ENCODE measurements at regions not wholly inside any gene's neighbourhood (a gene's known extent, or its start where the extent isn't known, plus 50 kb on each side); places are given as distances from the start of the nearest gene placed in this dataset.

DNA sequence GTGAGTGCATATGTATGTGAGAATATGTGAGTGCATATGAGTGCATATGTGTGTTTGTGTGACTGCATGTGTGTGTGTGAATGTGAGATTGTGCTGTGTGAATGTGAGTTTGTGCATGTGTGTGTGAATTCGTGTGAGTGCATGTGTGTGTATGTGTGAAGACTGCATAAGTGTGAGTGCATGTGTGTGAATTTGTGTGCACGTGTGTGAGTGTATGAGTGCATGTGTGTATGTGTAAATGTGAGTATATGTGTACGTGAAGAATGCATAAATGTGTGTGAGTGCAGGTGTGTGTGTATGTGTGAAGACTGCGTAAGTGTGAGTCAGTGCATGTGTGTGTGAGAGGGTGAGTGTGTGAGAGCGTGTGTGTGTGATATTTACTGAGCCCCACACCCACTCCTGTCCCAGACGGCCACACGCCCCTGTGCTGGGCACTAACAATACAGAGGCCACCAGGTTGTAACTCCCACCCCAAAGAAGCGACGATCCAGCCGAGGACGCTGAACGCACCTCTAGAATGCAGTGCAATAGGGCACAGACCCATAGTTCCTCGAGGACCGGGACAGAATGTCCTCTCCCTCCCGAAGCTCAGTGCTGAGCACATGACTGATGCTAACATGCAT is 97.8 kb downstream of the C16orf95 start:
- Histone ChIP-seq H3K4me1 (ENCODE audit: low read length) (no peaks in the 10 kb centered on the region), H3K27me3 (ENCODE audit: low read depth, low read length) (peaks cover 7% of the 10 kb centered on the region; the same call in 1 of the 2 replicates), H3K4me2 (ENCODE audit: low read length) (no peak overlapping the region), H3K79me2 (ENCODE audit: low read length) (no peaks in the 10 kb centered on the region), H4K20me1 (ENCODE audit: insufficient read depth, low read length) (no peaks in the 10 kb centered on the region), H3K27ac (ENCODE audit: low read length) (no peak overlapping the region), H2AFZ (ENCODE audit: low read depth, low read length) (no peak overlapping the region), H3K9ac (ENCODE audit: low read length) (no peak overlapping the region), H3K9me3 (ENCODE audit: insufficient read depth, low read length) (no peaks in the 10 kb centered on the region), H3K36me3 (replicated peaks; ENCODE audit: low read depth, low read length) (no peaks in the 10 kb centered on the region), H3K4me3 (ENCODE audit: low read length) (no peak overlapping the region)
- no peak for TF ChIP-seq EZH2phosphoT487 (IDR thresholded peaks at IDR 0.05; ENCODE audit: low read depth)
- TF ChIP-seq, protein P1, sequence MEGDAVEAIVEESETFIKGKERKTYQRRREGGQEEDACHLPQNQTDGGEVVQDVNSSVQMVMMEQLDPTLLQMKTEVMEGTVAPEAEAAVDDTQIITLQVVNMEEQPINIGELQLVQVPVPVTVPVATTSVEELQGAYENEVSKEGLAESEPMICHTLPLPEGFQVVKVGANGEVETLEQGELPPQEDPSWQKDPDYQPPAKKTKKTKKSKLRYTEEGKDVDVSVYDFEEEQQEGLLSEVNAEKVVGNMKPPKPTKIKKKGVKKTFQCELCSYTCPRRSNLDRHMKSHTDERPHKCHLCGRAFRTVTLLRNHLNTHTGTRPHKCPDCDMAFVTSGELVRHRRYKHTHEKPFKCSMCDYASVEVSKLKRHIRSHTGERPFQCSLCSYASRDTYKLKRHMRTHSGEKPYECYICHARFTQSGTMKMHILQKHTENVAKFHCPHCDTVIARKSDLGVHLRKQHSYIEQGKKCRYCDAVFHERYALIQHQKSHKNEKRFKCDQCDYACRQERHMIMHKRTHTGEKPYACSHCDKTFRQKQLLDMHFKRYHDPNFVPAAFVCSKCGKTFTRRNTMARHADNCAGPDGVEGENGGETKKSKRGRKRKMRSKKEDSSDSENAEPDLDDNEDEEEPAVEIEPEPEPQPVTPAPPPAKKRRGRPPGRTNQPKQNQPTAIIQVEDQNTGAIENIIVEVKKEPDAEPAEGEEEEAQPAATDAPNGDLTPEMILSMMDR (IDR thresholded peaks at IDR 0.05; ENCODE audit: low read depth, low read length): no peak

DNA sequence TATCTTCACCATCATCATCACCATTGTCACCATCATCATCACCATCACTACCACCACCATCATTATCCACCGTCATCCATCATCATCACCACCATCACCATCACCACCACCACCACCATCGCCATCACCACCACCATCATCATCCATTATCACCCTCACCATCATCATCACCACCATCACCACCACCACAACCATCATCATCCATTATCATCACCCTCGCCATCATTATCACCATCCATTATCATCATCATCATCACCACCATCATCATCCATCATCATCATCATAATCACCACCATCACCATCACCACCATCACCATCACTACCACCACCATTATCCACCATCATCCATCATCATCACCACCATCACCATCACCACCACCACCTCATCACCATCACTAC is 95.6 kb downstream of the C16orf95 start:
- Histone ChIP-seq H3K27me3 (ENCODE audit: low read depth, low read length) (peaks cover 7% of the 10 kb centered on the region; the same call in 1 of the 2 replicates), H3K9me3 (ENCODE audit: insufficient read depth, low read length) (no peaks in the 10 kb centered on the region), H3K9ac (ENCODE audit: low read length) (no peak overlapping the region), H3K4me1 (ENCODE audit: low read length) (no peaks in the 10 kb centered on the region), H3K79me2 (ENCODE audit: low read length) (no peaks in the 10 kb centered on the region), H2AFZ (ENCODE audit: low read depth, low read length) (no peak overlapping the region), H3K36me3 (replicated peaks; ENCODE audit: low read depth, low read length) (no peaks in the 10 kb centered on the region), H3K4me3 (ENCODE audit: low read length) (no peak overlapping the region), H3K27ac (ENCODE audit: low read length) (no peak overlapping the region), H3K4me2 (ENCODE audit: low read length) (no peak overlapping the region), H4K20me1 (ENCODE audit: insufficient read depth, low read length) (no peaks in the 10 kb centered on the region)
- TF ChIP-seq, protein P1 (IDR thresholded peaks at IDR 0.05; ENCODE audit: low read depth, low read length): no peak
- TF ChIP-seq EZH2phosphoT487 (IDR thresholded peaks at IDR 0.05; ENCODE audit: low read depth): no peak

DNA sequence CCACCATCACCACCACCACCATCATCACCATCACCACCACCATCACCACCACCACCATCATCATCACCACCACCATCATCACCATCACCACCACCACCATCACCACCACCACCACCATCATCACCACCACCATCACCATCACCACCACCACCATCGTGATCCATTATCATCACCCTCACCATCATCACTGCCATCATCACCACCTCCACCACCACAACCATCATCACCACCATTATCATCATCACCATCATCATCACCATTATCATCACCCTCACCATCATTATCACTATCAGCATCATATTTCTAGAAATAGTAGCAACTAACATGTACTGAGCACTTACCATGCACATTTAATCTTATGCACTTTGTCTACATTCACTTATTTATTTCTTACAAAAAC is 94.9 kb downstream of the C16orf95 start:
- H4K20me1 ChIP-seq (ENCODE audit: insufficient read depth, low read length): no peaks in the 10 kb centered on the region
- no peaks in the 10 kb centered on the region for H3K79me2 ChIP-seq (ENCODE audit: low read length)
- no peaks in the 10 kb centered on the region for H3K9me3 ChIP-seq (ENCODE audit: insufficient read depth, low read length)
- H3K4me3 ChIP-seq (ENCODE audit: low read length): no peak overlapping the region
- no peak overlapping the region for H3K4me2 ChIP-seq (ENCODE audit: low read length)
- H3K36me3 ChIP-seq (replicated peaks; ENCODE audit: low read depth, low read length): no peaks in the 10 kb centered on the region
- H3K27ac ChIP-seq (ENCODE audit: low read length): no peak overlapping the region
- no peaks in the 10 kb centered on the region for H3K4me1 ChIP-seq (ENCODE audit: low read length)
- no peak overlapping the region for H2AFZ ChIP-seq (ENCODE audit: low read depth, low read length)
- no peak for TF ChIP-seq EZH2phosphoT487 (IDR thresholded peaks at IDR 0.05; ENCODE audit: low read depth)
- TF ChIP-seq, protein P1 (IDR thresholded peaks at IDR 0.05; ENCODE audit: low read depth, low read length): no peak
- H3K9ac ChIP-seq (ENCODE audit: low read length): no peak overlapping the region
- peaks cover 7% of the 10 kb centered on the region; the same call in 1 of the 2 replicates for H3K27me3 ChIP-seq (ENCODE audit: low read depth, low read length)

DNA sequence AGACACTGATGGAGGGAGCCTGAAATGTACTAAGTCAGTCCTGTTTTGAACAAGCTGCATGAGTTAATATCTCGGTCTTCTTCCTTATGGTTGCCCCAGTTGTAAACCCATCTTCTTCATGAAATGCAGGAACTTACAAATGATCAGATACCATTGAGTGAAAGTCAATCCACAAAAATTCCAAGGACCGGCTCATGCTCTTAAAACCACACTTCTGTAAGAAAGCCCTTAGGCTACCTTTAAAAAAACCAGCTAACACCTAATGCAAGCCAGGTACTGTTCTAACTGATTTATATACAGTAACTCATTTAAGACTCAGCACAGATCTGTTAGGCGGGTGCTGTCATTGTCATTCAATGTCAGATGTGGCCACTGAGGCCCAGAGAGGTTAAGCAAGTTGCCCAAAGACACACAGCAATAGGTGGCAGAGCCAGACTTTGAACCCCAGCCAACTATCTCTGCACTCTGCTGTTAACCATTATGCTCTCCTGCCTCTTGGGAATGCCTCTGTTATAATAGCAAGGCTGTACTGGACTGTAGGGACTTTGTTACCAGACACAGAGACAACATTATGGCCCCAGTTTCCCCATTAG is 93.4 kb downstream of the C16orf95 start:
- H3K79me2 ChIP-seq (ENCODE audit: low read length): no peaks in the 10 kb centered on the region
- H3K4me3 ChIP-seq (ENCODE audit: low read length): no peak overlapping the region
- TF ChIP-seq EZH2phosphoT487 (IDR thresholded peaks at IDR 0.05; ENCODE audit: low read depth): no peak
- TF ChIP-seq, protein P1 (IDR thresholded peaks at IDR 0.05; ENCODE audit: low read depth, low read length): no peak
- H2AFZ ChIP-seq (ENCODE audit: low read depth, low read length): no peak overlapping the region
- H3K36me3 ChIP-seq (replicated peaks; ENCODE audit: low read depth, low read length): no peaks in the 10 kb centered on the region
- H3K9me3 ChIP-seq (ENCODE audit: insufficient read depth, low read length): no peaks in the 10 kb centered on the region
- H3K4me2 ChIP-seq (ENCODE audit: low read length): no peak overlapping the region
- no peaks in the 10 kb centered on the region for H3K4me1 ChIP-seq (ENCODE audit: low read length)
- H4K20me1 ChIP-seq (ENCODE audit: insufficient read depth, low read length): no peaks in the 10 kb centered on the region
- no peak overlapping the region for H3K9ac ChIP-seq (ENCODE audit: low read length)
- no peak overlapping the region for H3K27ac ChIP-seq (ENCODE audit: low read length)
- peaks cover 7% of the 10 kb centered on the region; the same call in 1 of the 2 replicates for H3K27me3 ChIP-seq (ENCODE audit: low read depth, low read length)
